Neutrophil (primary cell): ENCODE measurements at regions not wholly inside any gene's neighbourhood (a gene's known extent, or its start where the extent isn't known, plus 50 kb on each side); places are given as distances from the start of the nearest gene placed in this dataset.

Experiments used
- H3K27ac ChIP-seq: fragments of 200-600 bp; sonication (generic); 2 replicates; pipeline ENCODE4 v1.5.1; 2016; ENCODE audit warnings: mild to moderate bottlenecking, moderate library complexity
- H3K27me3 ChIP-seq: fragments of 200-600 bp; sonication (generic); 2 replicates; pipeline ENCODE4 v1.6.0; 2016; ENCODE audit warnings: mild to moderate bottlenecking
- H3K36me3 ChIP-seq: fragments of 200-600 bp; sonication (generic); 2 replicates; pipeline ENCODE4 v1.5.1; 2017
- H3K4me1 ChIP-seq, 2 experiments: fragments of 200-600 bp in 1 of 2; sonication (generic) in 1 of 2; 1 replicate in 1 of 2; 2 replicates in 1 of 2; pipeline versions ENCODE4 v1.5.1 to v1.6.1; 2013 to 2016; ENCODE audit warnings: low read depth in 1 of 2, low read length in 1 of 2, mild to moderate bottlenecking in 1 of 2, moderate library complexity in 1 of 2; ENCODE audit not compliant: control insufficient read depth in 1 of 2, insufficient read depth in 1 of 2
- H3K4me3 ChIP-seq, 2 experiments: fragments of 200-600 bp in 1 of 2; sonication (generic) in 1 of 2; 1 replicate in 1 of 2; 2 replicates in 1 of 2; pipeline ENCODE4 v1.5.1; 2013 to 2016; ENCODE audit warnings: low read depth in 1 of 2, low read length in 1 of 2, mild to moderate bottlenecking in 1 of 2, moderate library complexity in 1 of 2
- H3K9me3 ChIP-seq: fragments of 200-600 bp; sonication (generic); 2 replicates; pipeline ENCODE4 v1.5.1; 2016
- TF ChIP-seq, protein P1 (sequence below): fragments of 200-600 bp; sonication (generic); IDR thresholded peaks from 2 replicates; pipeline ENCODE4 v1.5.1; 2016; ENCODE audit warnings: antibody characterized with exemption

DNA sequence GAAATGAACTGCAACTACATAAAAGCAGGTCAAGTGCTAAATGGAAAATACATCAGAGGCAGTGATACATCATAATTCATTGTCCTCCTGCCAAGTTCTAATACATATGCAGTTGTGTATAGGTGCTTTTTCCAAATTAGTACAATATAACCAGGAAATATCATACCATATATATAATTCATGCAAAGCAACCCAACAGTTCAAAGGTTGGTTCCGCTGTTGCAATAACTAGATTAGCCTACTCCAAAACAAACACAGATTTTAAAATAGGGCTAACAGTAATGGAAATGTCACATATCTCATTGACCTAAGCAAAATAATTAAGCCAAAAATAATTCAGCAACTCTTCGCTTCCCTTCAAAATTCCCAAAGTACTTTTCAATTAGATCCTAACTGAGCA is 88.9 kb upstream of the NEBL start:
- TF ChIP-seq, protein P1, sequence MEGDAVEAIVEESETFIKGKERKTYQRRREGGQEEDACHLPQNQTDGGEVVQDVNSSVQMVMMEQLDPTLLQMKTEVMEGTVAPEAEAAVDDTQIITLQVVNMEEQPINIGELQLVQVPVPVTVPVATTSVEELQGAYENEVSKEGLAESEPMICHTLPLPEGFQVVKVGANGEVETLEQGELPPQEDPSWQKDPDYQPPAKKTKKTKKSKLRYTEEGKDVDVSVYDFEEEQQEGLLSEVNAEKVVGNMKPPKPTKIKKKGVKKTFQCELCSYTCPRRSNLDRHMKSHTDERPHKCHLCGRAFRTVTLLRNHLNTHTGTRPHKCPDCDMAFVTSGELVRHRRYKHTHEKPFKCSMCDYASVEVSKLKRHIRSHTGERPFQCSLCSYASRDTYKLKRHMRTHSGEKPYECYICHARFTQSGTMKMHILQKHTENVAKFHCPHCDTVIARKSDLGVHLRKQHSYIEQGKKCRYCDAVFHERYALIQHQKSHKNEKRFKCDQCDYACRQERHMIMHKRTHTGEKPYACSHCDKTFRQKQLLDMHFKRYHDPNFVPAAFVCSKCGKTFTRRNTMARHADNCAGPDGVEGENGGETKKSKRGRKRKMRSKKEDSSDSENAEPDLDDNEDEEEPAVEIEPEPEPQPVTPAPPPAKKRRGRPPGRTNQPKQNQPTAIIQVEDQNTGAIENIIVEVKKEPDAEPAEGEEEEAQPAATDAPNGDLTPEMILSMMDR = no peak
- Histone ChIP-seq H3K36me3 (no peaks in the 10 kb centered on the region), H3K9me3 (no peaks in the 10 kb centered on the region), H3K4me1 (no peaks in the 10 kb centered on the region), H3K27me3 (no peaks in the 10 kb centered on the region), H3K4me3 (no peak overlapping the region), H3K27ac (no peak overlapping the region)

DNA sequence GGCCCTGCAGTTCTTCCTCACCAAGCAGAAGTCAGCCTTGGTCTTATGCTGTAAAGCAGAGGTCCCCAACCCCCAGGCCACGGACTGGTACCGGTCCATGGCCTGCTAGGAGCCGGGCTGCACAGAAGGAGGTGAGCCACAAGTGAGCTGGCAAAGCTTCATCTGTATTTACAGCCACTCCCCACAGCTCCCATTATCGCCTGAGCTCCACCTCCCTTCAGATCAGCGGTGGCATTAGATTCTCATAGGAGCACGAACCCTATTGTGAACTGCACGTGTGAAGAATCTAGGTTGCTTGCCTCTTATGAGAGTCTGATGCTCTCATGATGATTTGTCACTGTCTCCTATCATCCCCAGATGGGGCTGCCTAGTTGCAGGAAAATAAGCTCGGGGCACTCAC is 87.6 kb upstream of the NEBL start:
- Histone ChIP-seq H3K36me3 (no peaks in the 10 kb centered on the region), H3K4me3 (no peak overlapping the region), H3K4me1 (no peaks in the 10 kb centered on the region), H3K27ac (no peak overlapping the region), H3K9me3 (no peaks in the 10 kb centered on the region), H3K27me3 (no peaks in the 10 kb centered on the region)
- TF ChIP-seq, protein P1 = no peak

DNA sequence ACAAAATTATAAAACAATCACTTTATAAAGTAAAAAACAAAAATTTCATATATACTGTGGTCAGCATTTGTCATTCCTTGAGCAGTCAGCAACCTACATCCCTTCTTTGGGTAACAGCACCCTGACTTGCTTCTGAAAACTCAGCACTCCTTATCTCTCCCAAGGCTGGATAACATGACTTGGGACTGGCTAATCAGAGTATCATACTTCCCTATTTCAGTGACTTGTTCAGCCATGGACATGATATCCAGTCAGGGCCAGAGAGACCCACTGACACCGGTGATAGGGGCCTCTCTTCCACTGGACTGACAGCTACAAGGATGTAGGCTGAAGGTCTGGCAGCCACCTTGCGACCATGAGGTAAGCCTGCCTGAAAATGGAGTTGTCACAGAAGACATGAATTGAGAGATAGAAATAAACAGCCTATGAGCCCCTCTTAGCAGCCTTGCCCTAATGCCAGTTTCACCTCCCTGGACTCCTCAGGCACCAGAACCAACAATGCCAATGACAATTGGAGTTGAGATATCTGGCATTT is 84.4 kb upstream of the NEBL start:
- no peaks in the 10 kb centered on the region for H3K9me3 ChIP-seq
- TF ChIP-seq, protein P1 = no peak
- no peaks in the 10 kb centered on the region for H3K4me1 ChIP-seq
- no peak overlapping the region for H3K4me3 ChIP-seq
- no peak overlapping the region for H3K27ac ChIP-seq
- H3K27me3 ChIP-seq = no peaks in the 10 kb centered on the region
- H3K36me3 ChIP-seq = no peaks in the 10 kb centered on the region

DNA sequence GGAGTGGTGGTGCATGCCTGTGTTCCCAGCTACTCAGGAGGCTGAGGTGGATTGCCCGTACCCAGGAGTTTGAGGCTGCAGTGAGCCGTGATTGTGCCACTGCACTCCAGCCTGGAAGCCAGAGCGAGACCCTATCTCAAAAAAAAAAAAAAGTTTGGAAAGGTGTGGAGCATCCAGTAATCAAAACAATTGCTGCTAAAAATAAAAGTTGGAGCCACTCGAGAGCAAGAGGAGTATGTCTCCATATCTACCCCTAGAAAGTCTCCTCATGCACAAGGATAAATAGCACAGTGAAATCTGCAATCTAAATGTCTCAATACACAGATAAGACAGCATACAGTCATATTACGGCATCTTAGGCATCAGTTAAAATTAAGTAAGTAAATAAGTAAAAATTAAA is 81.5 kb upstream of the NEBL start:
- Histone ChIP-seq H3K36me3 (no peaks in the 10 kb centered on the region), H3K9me3 (no peaks in the 10 kb centered on the region), H3K4me3 (no peak overlapping the region), H3K4me1 (no peaks in the 10 kb centered on the region), H3K27me3 (no peaks in the 10 kb centered on the region), H3K27ac (no peak overlapping the region)
- TF ChIP-seq, protein P1 = no peak

DNA sequence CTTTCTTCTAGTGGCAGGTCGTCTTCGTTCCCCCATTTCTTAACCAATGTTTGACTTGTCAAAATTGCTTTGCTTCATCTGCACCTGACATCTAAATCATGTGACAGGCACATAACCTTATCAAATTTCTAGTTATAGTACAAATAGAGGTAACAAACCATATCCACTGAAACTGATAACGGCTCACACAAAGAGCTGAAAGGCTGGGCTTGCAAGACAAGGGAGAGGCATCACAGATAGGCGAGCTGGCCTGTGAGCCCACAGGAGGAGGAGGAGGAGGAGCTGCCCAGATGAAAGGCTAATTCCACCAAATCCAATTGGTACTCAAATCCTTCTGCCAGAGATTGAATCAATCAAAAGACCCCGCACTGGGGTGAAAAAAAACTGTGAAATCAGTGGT is 80.2 kb upstream of the NEBL start:
- H3K27ac ChIP-seq = no peak overlapping the region
- no peak overlapping the region for H3K4me3 ChIP-seq
- no peaks in the 10 kb centered on the region for H3K36me3 ChIP-seq
- H3K9me3 ChIP-seq = no peaks in the 10 kb centered on the region
- TF ChIP-seq, protein P1 = no peak
- H3K27me3 ChIP-seq = no peaks in the 10 kb centered on the region
- no peaks in the 10 kb centered on the region for H3K4me1 ChIP-seq

DNA sequence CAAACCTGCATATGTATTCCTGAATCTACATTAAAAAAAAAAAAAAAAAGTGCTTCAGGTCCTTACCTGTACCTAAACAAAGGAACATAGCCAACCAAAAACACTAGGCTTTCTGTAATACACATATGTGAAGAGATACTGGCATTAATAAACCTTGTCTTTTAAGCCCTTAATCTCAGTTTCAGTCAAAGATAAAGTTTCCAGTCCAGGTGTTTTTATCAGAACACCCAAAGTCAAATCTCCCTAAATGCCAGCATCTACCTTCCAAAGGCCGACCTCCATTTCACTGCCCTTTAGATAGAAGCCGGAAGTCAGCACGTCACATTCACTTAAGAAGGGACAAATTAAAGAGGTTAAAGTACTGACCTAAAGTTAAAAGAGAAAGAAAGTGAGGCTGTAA is 79.8 kb upstream of the NEBL start:
- Histone ChIP-seq H3K27ac (no peak overlapping the region), H3K9me3 (no peaks in the 10 kb centered on the region), H3K4me1 (no peaks in the 10 kb centered on the region), H3K36me3 (no peaks in the 10 kb centered on the region), H3K27me3 (no peaks in the 10 kb centered on the region), H3K4me3 (no peak overlapping the region)
- TF ChIP-seq, protein P1 = no peak
